GM12891 (cell line): ENCODE measurements at regions not wholly inside any gene's neighbourhood (a gene's known extent, or its start where the extent isn't known, plus 50 kb on each side); places are given as distances from the start of the nearest gene placed in this dataset.
"Not testable (repeated sequence)": the region's sequence is repeated elsewhere in the genome, so short reads cannot be mapped to it uniquely, and the experiment has no call there.

Experiments used
- DNase-seq: peaks from one replicate; pipeline ENCODE4 v3.0.0; 2011; ENCODE audit warnings: low spot score; ENCODE audit not compliant: insufficient read length
- FAIRE-seq: peaks from 2 replicates; lab custom pipeline; 2011; peaks lifted over from hg19 to GRCh38; lab: Jason Lieb, UNC
- POLR2A ChIP-seq: IDR thresholded peaks from 2 replicates; pipeline ENCODE4 v1.6.1; 2011; ENCODE audit warnings: low read depth, low read length, control low read depth
- POLR2AphosphoS5 ChIP-seq: IDR thresholded peaks from 2 replicates; pipeline ENCODE4 v1.6.1; 2011; ENCODE audit warnings: low read depth, low read length, control low read depth
- POU2F2 ChIP-seq: IDR thresholded peaks from 2 replicates; pipeline ENCODE4 v1.6.1; 2011; ENCODE audit warnings: low read depth, mild to moderate bottlenecking, control low read depth, low read length, moderate library complexity
- SPI1 ChIP-seq: IDR thresholded peaks from 2 replicates; pipeline ENCODE4 v1.6.1; 2011; ENCODE audit warnings: low read depth, low read length, control low read depth
- TAF1 ChIP-seq: IDR thresholded peaks from 2 replicates; pipeline ENCODE4 v1.6.1; 2011; ENCODE audit warnings: low read depth, low read length, control low read depth

DNA sequence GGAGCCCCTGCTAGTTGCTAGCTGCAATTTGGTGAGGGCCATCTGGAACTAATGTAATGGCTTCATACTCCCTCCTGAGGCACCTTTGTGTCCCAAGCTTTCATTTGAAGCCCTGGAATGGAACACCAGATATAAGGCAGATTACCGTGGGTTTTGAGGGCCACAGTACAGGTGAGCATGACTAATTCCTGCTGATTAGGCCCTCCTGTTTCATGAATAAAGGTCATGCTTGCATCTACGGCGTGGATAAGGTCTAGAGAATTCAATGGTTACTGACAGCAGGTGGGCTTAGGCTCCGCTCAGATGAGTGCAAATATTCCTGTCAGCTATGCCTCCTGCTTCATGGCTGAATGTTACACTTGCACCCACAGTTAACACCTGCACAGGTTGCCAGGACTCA is 495.4 kb downstream of the NAP1L3 start:
- DNase-seq, result no peak
- TF ChIP-seq POLR2A (no peak), TAF1 (no peak)
- FAIRE-seq, result no peak

DNA sequence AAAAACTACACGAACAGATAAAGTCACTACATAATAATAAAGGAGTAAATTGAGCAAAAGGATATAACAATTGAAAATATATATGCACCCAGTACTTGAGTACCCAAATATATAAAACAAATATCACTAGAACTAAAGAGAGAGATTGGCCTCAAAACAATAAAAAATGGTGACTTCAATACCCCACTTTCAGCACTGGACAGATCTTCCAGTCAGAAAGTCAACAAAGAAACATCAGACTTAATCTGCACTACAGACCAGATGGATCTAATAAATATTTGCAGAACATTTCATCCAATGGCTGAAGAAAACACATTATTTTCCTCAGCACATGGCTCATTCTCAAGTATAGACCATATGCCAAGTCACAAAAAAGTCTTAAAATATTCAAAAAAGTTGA is 503.6 kb downstream of the NAP1L3 start:
- FAIRE-seq (no peak), DNase-seq (no peak)
- no peak for TF ChIP-seq POLR2A

DNA sequence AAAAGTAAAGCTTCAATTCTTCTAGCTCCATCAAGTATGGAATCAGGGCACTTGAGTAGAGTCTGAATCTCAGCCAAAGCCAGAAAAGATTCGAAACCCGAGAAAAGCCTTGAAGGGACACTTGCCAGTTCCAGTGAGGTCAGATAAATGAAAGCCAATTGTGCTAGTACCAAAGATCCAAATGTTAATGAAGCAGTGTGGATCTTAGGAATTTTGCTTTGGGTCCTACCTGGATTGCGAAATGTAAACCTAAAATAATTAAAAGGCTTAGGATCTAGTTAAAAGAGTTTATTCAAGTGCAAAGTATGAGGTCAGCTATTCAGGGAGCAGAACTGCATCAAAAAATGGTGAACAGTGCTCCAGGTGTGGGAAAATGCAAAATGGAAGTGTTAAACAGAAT is 552.6 kb downstream of the NAP1L3 start:
- TF ChIP-seq POLR2AphosphoS5, result no peak
- TF ChIP-seq POU2F2, result no peak
- TF ChIP-seq SPI1, result no peak

DNA sequence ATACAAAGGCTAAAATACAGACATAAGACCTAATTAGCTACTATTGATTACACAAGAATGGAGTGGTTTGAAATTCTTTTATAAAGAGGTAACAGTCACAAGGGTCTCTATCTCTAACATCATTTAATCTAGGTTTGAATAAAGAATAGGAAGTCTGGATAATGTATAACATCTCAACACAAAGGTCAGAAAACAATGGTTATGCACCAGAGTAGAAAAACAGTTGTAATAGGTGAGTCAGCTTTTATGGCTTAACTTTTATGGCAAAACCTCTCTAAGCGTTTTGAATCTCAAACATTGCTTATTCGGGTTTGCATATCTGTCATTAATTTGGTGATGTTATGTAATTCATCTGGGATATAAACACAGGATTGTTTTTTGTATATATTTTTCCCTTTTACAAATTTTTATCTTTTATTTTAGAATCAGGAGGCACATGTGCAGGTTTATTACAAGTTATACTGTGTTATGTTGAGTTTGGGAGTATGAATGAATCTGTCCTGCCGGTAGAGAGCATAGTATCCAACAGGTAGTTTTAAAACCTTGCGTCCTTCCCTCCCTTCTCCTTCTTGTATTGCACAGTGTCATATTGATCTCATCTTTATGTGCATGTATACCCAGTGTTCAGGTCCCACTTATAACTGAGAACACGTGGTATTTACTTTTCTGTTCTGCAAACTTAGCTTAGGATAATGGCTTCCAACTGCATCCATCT is 569.9 kb downstream of the NAP1L3 start:
- not testable (repeated sequence) for DNase-seq, FAIRE-seq

More for the DNA sequence above, 552.6 kb downstream of the NAP1L3 start:
- FAIRE-seq (no peak), DNase-seq (no peak)

DNA sequence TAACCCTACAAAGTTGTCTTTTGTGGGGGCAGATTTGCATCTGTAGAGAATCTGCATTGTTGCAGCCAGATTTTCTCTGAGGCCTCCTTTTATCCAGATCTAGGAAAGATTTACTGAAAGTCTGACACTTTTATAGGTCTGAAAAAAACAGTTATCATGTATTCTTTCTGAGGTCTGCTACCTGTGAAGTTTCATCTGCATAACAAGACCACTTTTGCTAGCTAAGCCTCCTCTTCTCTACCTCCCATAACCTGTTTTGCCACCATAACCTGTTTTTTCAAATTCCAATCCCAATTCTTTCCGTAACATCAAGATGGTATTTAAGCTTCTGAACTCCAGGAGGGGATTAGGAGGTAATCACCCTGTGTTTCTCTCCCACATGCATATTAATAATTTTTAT is 577.8 kb downstream of the NAP1L3 start:
- not testable (repeated sequence) for FAIRE-seq

DNA sequence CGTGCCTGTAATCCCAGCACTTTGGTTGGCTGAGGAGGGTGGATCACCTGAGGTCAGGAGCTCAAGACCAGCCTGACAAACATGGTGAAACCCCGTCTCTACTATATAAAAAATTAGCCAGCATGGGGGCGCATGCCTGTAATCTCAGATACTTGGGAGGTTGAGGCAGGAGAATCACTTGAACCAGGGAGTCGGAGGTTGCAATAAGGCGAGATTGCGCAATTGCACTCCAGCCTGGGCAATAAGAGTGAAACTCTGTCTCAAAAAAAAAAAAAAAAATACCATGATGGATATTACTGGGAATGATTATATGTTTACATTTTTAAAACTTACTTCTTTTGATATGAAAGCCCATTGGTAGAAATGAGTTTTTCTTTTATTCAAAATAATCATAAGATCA is 594.5 kb downstream of the NAP1L3 start:
- DNase-seq, FAIRE-seq: not testable (repeated sequence)

More for the DNA sequence above, 577.8 kb downstream of the NAP1L3 start:
- DNase-seq, result not testable (repeated sequence)

DNA sequence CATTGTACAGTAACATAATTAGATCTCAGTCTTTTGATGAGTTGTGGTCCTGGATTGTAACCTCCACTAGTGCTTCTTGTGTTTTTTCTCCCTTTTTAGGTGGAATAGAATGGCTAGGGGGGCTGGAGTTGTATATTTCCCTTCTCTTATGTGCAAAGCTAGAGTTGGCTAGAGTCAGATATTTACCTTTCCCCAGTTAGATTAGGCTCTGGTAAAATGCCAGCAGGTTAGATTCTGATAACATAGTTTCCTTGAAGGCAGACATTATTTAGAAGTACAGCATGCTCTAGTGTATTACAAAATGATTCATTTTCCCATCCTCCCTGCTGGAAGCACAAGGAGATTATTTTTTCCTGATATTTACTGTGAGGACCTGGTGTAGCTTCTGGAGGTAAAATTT is 618.1 kb downstream of the NAP1L3 start:
- DNase-seq, result not testable (repeated sequence)
- FAIRE-seq, result peak; percentile 23

DNA sequence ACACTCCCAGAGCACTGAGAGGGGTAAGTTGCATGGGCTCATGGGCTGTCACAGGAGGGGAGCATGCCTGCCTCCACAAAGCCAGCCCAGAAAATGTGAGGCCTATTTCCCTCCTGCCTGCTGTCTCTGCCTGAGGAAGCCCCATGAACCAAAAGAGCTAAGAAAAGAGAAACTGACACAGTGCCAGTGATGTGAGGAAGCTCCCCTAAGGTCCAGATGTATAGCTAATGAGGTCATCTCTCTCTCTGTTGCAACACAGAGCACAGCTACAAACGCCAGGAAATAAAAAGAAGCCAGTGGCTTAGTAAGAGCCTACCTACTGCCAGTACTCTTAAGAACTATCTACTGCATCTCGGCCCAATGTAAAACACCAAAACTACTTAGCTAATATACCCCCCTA is 653.5 kb downstream of the NAP1L3 start:
- DNase-seq, FAIRE-seq: not testable (repeated sequence)

DNA sequence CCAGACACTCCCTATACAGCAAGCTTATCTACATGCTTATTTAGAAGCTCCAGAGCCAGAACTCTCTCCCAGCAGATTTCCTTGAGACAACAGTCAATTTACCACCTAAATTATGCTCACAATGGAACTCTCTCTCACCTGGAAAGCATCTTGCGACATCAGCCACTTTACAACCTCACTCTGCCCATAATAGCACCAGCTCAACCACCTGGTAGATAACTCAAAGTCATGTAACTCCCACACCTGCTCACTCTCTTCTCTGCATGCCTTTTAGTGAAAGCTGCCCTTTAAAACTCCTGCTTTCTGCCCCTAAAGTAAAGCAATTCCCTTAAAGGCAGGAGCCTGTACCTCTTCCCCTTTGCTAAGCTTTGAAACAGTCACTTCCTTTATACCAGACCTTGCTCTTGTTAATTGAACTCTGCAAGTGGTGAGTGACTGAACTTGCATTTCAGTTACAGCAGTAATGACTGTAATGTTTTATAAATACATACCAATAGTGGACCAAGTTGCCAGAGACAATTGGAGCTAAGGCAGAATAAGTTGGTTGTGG is 658.8 kb downstream of the NAP1L3 start:
- DNase-seq, FAIRE-seq: not testable (repeated sequence)
